ENCODE measurements at regions not wholly inside any gene's neighbourhood (a gene's known extent, or its start where the extent isn't known, plus 50 kb on each side); places are given as distances from the start of the nearest gene placed in this dataset.

- no peak for DNase-seq (ENCODE audit: low read depth)
These were observed 87.3 kb upstream of the RMDN2 start for GRCh38 chr2:37837628-37838328.

DNA sequence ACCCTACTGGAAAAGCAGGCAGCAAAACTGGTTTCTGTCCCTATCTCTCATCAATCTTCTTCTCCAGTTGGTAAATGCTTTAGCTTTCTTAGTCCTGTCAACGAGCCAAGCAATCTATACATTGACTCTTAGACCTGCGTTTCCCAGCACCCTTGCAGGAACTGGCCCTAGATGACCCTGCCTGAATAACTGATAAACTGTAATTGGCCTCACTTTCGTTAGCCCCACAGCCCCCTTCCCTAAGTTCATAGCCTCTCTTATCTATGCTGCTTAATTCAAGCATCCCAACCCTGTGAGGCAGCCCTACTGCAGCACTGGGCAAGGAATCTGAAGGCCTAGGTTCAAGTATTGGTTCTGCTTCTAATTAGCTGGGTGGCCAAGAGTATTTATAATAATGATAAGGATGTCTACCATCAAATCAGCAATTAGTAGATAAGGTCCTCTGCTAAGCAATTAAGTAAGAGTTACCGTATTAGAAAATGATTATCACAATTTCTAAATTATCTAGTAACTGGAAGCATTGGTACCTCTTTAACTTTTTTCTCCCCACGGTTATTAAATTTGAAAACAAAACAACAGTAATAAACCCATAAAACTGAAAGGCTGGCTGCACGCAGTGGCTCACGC, 86.4 kb upstream of the RMDN2 start:
- no peak for DNase-seq (ENCODE audit: low read depth)

- DNase-seq (ENCODE audit: low read depth), result no peak
These were observed 85.1 kb upstream of the RMDN2 start for GRCh38 chr2:37839991-37840390.

DNA sequence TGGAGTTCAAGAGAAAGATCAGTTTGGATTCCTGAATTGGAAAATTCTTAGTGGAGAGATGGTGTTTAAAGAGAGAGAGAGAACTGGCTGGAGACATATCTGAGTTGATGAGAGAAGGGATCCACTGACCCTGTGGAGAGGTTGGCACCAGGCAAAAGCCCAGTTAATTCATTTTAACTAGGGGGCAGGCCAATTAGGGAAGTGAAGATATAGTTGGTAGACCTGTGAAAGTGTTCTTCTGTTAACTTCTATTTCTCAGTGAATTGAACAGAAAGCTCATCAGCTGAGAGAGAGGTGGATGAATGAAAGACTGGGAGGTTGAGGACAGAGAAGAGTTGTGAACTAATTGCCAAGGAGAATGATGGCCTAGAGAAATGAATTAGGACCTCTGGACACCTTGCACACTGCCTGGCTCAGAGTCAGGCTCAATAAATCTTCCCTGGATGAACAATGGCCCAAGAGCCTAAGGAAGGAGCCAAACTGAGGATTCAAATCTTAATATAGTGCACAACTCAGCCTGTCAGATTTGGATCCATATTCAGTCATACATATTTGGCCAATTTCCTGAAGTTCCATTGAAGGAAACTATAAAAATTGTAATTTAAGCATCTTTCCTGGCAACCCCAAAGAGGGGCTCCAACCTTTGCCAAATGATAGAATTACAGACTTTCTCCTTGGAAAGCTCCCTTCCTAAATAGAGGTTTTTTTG, 82.2 kb upstream of the RMDN2 start:
- no peak for DNase-seq (ENCODE audit: low read depth)

DNA sequence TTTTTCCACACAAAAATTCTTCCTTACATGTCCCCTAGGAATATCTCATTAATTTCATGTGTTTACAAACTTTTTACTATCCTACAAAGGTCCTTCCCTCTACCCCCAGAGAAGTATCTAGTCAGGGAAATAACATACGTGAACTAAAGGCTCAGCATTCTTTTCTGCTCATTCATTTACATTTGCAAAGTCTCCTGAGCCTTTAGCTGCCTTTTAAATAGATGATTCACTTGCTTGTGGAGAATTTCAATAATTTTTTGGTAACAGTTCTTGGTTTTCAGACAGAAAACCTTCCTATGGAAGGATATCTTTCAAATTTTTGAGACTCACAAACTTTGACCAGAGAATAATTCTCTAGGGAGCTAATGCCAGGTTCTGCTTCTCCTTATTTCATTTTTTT, 81.5 kb upstream of the RMDN2 start:
- DNase-seq (ENCODE audit: low read depth), result no peak

DNA sequence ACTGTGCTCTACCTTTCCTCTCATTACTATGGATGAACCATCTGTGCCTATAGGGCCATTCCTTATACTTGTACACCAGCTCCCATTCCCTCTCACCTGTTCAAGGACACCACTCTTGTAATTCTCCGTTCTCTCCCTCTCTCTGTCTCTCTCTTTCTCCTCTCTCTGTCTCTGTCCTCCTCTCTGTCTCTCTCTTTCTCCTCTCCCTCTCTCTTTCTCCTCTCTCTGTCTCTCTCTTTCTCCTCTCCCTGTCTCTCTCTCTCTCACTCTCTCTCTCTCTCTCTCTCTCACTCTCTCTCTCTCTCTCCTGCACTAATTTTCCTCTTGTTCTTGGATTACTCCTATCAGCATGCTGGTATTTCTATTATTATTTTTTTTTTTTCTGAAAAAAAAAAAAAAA, 78.9 kb upstream of the RMDN2 start:
- no peak for DNase-seq (ENCODE audit: low read depth)

GRCh38 chr2:37847792-37848191, 77.3 kb upstream of the RMDN2 start:
- DNase-seq (ENCODE audit: low read depth), result no peak

DNA sequence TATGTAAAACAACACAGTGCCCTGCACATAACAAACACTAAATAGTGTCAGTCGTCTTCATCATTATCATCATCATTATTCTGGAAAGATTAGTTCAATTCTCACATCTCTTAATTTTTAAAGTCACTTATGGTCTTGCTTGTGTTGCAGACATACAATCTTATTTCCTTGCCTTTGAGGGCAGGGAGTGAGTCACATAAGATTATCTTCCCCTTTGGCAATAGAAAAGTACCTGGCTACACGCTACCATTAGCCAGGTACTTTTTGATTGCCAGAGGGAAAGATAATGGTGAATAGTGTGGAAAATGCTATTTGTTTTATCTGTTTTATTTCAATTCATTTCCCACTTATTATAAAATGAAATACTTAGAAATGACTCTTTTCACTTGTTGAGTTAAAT, 76.6 kb upstream of the RMDN2 start:
- no peak for DNase-seq (ENCODE audit: low read depth)

- DNase-seq (ENCODE audit: low read depth), result no peak
These were observed 75.2 kb upstream of the RMDN2 start for GRCh38 chr2:37849911-37850310.

GRCh38 chr2:37851428-37851827, 73.7 kb upstream of the RMDN2 start:
- no peak for DNase-seq (ENCODE audit: low read depth)

- no peak for DNase-seq (ENCODE audit: low read depth)
These were observed 73.1 kb upstream of the RMDN2 start for GRCh38 chr2:37851828-37852584.

- DNase-seq (ENCODE audit: low read depth), result no peak
These were observed 72.5 kb upstream of the RMDN2 start for GRCh38 chr2:37852585-37853014.

GRCh38 chr2:37854676-37855282, 70.3 kb upstream of the RMDN2 start:
- DNase-seq (ENCODE audit: low read depth), result no peak

- no peak for DNase-seq (ENCODE audit: low read depth)
These were observed 69.6 kb upstream of the RMDN2 start for GRCh38 chr2:37855283-37856041.

- DNase-seq (ENCODE audit: low read depth), result no peak
These were observed 68.9 kb upstream of the RMDN2 start for GRCh38 chr2:37856101-37856751.

GRCh38 chr2:37857575-37858399, 67.3 kb upstream of the RMDN2 start:
- DNase-seq (ENCODE audit: low read depth), result no peak

GRCh38 chr2:37858400-37858711, 66.7 kb upstream of the RMDN2 start:
- DNase-seq (ENCODE audit: low read depth), result no peak

- no peak for DNase-seq (ENCODE audit: low read depth)
These were observed 66.3 kb upstream of the RMDN2 start for GRCh38 chr2:37858725-37859267.

DNA sequence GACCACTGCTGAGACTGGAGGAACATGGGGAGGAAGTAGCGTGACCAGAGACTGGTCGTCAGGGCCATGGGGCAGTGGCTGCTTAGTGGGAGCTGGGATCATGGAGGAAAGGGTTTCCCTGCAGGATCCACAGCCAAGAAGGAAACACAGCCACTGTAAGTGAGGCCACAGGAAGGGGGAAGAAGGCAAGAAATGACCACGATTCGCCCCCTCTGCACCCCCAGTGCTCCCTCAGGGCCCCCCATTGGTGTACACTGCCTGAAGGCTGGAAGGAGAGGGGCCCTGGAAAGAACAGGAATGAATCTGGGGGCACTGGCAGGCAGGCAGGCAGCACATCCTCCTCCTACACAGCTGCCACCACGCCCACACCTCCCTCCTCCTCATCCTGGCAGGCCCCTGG, 62.5 kb upstream of the RMDN2 start:
- DNase-seq (ENCODE audit: low read depth), result no peak

DNA sequence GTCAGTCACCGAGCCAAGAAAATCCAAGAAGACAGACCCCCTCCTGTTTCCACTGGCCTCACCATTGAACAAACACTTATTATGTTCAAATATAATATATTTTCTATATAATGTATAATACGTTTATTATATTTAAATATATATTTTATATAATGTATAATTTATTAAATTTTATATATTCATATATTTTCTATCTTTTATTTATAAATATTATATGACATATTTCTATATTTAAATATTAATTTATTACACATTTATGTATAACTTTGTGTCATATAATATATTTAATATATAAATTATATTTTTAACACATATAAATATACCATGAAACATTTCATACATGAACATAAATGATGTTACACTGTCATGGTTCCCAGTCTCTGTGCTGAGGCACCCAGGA, 60.9 kb upstream of the RMDN2 start:
- DNase-seq (ENCODE audit: low read depth), result no peak
